Uterus (tissue), 3 donors: ENCODE measurements at regions not wholly inside any gene's neighbourhood (a gene's known extent, or its start where the extent isn't known, plus 50 kb on each side); places are given as distances from the start of the nearest gene placed in this dataset.
"Not testable (repeated sequence)": the region's sequence is repeated elsewhere in the genome, so short reads cannot be mapped to it uniquely, and the experiment has no call there.

Experiments
- DNase-seq, 2 donors: peaks; one replicate each; pipeline ENCODE4 v3.0.0-alpha.2; 2019 to 2020
- H3K27ac ChIP-seq, 2 donors: fragments of 200-600 bp; sonication (generic); 1 replicate in 1 of 2; 2 replicates in 1 of 2; pipeline ENCODE4 v1.5.1; 2016 to 2018
- H3K27me3 ChIP-seq, 2 donors: fragments of 200-600 bp; sonication (generic); one replicate each; pipeline ENCODE4 v1.5.1; 2018 to 2019; ENCODE audit warnings: control low read depth in 1 of 2
- H3K36me3 ChIP-seq, 2 donors: fragments of 200-600 bp; sonication (generic); one replicate each; pipeline ENCODE4 v1.5.1; 2019; ENCODE audit warnings: control low read depth in 1 of 2
- H3K4me1 ChIP-seq, 2 donors: fragments of 200-600 bp; sonication (generic); one replicate each; pipeline ENCODE4 v1.5.1; 2018 to 2019; ENCODE audit warnings: control low read depth in 1 of 2
- H3K4me3 ChIP-seq, 2 donors: fragments of 200-600 bp; sonication (generic); 1 replicate in 1 of 2; 2 replicates in 1 of 2; pipeline ENCODE4 v1.5.1; 2018 to 2019; ENCODE audit warnings: mild to moderate bottlenecking in 1 of 2
- H3K9me3 ChIP-seq, 2 donors: fragments of 200-600 bp; sonication (generic); one replicate each; pipeline ENCODE4 v1.5.1; 2019; ENCODE audit warnings: control low read depth in 1 of 2
- CTCF ChIP-seq, 4 experiments: fragments of 200-600 bp in 2 of 4; fragments of 450-650 bp in 2 of 4; sonication (generic) in 2 of 4; IDR thresholded peaks; one replicate each; pipeline ENCODE4 v1.5.1; 2016 to 2019; ENCODE audit warnings: antibody characterized with exemption in 4 of 4, mild to moderate bottlenecking in 2 of 4, moderate library complexity in 1 of 4
- POLR2A ChIP-seq, 2 donors: fragments of 450-650 bp; IDR thresholded peaks; one replicate each; pipeline ENCODE4 v1.6.1; 2016; ENCODE audit warnings: antibody characterized with exemption in 2 of 2, mild to moderate bottlenecking in 1 of 2, moderate library complexity in 1 of 2
- intact Hi-C: fragments of 100-400 bp; cut with DNase I; formaldehyde crosslinking; loops from one replicate; pipeline ENCODE4 v1.15.1; 2023; ENCODE audit warnings: low total_unique reads
- donor health status: DM: yes; HTN: yes; CAD: no.

DNA sequence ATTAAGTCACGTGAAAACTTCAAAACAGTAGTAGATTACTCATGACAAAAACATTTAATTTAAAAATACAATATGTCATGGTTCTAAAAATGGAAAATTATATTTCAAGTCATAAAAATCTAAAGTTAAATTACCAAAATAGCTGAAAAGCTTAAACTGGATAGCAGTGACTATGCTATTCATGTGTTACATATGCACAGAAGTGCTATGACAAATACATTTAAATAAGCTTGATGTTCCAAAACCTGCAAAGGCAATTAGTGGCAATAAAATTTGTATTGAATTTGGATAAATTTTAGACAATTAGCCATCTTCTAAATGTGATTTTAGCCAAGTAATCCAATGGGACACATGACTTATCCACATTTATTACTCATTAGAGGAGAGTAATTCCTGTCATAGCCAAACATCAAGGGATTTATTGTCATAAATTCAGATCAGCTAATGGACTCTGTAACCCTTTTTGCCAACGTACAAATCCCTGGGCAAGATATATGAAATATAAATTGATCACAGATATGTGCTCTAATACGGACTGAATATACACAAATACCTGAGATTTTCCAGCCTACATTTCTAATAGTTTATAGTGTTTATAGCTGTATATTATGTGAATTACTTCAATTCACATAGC, 419.4 kb downstream of the ISL1 start:
- no peak for TF ChIP-seq POLR2A (IDR thresholded peaks at IDR 0.05)
- TF ChIP-seq CTCF (IDR thresholded peaks at IDR 0.05), result no peak
- Histone ChIP-seq H3K4me1 (no peaks in the 10 kb centered on the region), H3K27me3 (no peaks in the 10 kb centered on the region), H3K9me3 (no peaks in the 10 kb centered on the region), H3K36me3 (no peaks in the 10 kb centered on the region), H3K4me3 (no peak overlapping the region), H3K27ac (no peak overlapping the region)
- intact Hi-C loops, result no loop called here
- DNase-seq, result no peak

- H3K27me3 ChIP-seq, result no peaks in the 10 kb centered on the region
- TF ChIP-seq CTCF (IDR thresholded peaks at IDR 0.05), result no peak
- TF ChIP-seq POLR2A (IDR thresholded peaks at IDR 0.05), result no peak
- no peaks in the 10 kb centered on the region for H3K4me1 ChIP-seq
- no peak overlapping the region for H3K27ac ChIP-seq
- no peak overlapping the region for H3K4me3 ChIP-seq
- H3K9me3 ChIP-seq, result no peaks in the 10 kb centered on the region
- intact Hi-C loops, result no loop called here
- DNase-seq, result no peak
- H3K36me3 ChIP-seq, result no peaks in the 10 kb centered on the region
Observed at GRCh38 chr5:51806677-51807076, 423.4 kb downstream of the ISL1 start.

- Histone ChIP-seq H3K27ac (no peak overlapping the region), H3K36me3 (no peaks in the 10 kb centered on the region), H3K27me3 (no peaks in the 10 kb centered on the region), H3K9me3 (no peaks in the 10 kb centered on the region), H3K4me1 (no peaks in the 10 kb centered on the region), H3K4me3 (no peak overlapping the region)
- no peak for DNase-seq
- TF ChIP-seq CTCF (IDR thresholded peaks at IDR 0.05), result no peak
- TF ChIP-seq POLR2A (IDR thresholded peaks at IDR 0.05), result no peak
- intact Hi-C loops, result no loop called here
Observed at GRCh38 chr5:51810592-51810991, 427.3 kb downstream of the ISL1 start.

- H3K27me3 ChIP-seq, result no peaks in the 10 kb centered on the region
- TF ChIP-seq CTCF (IDR thresholded peaks at IDR 0.05) (no peak), POLR2A (IDR thresholded peaks at IDR 0.05) (no peak)
- H3K4me3 ChIP-seq, result no peak overlapping the region
- H3K9me3 ChIP-seq, result no peaks in the 10 kb centered on the region
- no peak for DNase-seq
- intact Hi-C loops, result no loop called here
- H3K36me3 ChIP-seq, result no peaks in the 10 kb centered on the region
- H3K27ac ChIP-seq, result no peak overlapping the region
- H3K4me1 ChIP-seq, result no peaks in the 10 kb centered on the region
Observed at GRCh38 chr5:51811883-51812471, 428.7 kb downstream of the ISL1 start.

GRCh38 chr5:51814817-51815216, 431.6 kb downstream of the ISL1 start:
- intact Hi-C loops, H3K9me3 ChIP-seq: not testable (repeated sequence)

More at GRCh38 chr5:51814817-51815216, 431.6 kb downstream of the ISL1 start:
- H3K4me3 ChIP-seq, H3K27ac ChIP-seq, H3K4me1 ChIP-seq, H3K27me3 ChIP-seq, H3K36me3 ChIP-seq, DNase-seq: not testable (repeated sequence)
